ENCODE measurements at regions not wholly inside any gene's neighbourhood (a gene's known extent, or its start where the extent isn't known, plus 50 kb on each side); places are given as distances from the start of the nearest gene placed in this dataset.

DNA sequence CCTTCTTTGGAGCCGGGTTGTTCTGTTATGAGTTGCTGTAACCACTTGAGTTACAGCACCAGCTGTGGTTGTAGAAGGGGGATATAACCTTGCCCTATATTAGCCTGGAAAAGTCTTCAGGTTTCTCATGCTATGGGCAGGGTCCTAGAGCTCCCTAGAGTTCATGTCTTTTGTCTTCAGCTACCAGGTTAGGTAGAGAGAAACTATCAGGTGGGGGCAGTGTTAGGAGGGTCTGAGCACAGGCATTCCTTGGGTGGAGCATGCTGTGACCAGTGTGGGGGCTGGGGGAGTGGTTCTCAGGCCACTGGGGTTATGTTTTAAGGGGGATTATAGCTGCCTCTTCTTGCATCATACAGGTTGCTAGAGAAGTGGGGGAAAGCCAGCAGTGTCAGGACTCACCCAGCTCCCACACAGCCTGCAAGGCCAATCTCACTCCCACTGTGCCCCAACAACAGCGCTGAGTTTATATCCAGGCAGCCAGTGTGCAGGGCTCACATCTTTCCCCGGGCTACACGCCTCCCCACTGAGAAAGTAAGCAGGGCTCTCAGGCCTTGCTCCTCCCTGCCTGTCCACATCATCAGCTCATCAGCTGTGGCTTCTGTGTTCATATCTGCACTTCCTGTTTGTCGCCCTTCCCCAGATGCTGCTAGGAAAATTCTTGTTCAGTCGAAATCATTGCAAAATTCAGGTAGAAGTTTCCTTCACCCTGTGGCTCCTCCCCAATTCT is 133.8 kb upstream of the NRXN1 start:
- no peak for ATAC-seq (ENCODE audit: low FRiP score)

DNA sequence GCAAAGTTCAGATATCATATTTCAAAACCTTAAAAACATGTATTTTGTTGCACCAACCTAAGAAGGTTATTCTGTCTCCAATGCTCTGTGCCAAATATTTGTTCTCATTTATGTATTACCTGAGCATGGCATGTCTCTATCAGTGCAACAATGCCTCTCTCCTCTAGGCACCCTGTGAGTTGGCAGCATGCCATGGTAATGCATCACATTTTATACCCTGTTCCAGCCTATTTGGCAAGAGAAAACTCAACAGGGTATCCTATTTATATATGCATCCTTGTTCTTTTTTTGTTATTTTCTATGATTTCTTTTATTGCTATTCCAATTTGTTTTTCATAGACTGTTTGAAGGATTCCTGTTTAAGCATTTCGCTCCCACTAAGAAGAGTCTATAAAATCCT is 126.3 kb upstream of the NRXN1 start:
- ATAC-seq (ENCODE audit: low FRiP score), result no peak
- TF ChIP-seq, protein P1, sequence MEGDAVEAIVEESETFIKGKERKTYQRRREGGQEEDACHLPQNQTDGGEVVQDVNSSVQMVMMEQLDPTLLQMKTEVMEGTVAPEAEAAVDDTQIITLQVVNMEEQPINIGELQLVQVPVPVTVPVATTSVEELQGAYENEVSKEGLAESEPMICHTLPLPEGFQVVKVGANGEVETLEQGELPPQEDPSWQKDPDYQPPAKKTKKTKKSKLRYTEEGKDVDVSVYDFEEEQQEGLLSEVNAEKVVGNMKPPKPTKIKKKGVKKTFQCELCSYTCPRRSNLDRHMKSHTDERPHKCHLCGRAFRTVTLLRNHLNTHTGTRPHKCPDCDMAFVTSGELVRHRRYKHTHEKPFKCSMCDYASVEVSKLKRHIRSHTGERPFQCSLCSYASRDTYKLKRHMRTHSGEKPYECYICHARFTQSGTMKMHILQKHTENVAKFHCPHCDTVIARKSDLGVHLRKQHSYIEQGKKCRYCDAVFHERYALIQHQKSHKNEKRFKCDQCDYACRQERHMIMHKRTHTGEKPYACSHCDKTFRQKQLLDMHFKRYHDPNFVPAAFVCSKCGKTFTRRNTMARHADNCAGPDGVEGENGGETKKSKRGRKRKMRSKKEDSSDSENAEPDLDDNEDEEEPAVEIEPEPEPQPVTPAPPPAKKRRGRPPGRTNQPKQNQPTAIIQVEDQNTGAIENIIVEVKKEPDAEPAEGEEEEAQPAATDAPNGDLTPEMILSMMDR (IDR thresholded peaks at IDR 0.05), result no peak
- DNase-seq (ENCODE audit: low spot score), result no peak

More for the DNA sequence above, 133.8 kb upstream of the NRXN1 start:
- TF ChIP-seq, protein P1 (IDR thresholded peaks at IDR 0.05), result no peak
- no peak for DNase-seq (ENCODE audit: low spot score)

DNA sequence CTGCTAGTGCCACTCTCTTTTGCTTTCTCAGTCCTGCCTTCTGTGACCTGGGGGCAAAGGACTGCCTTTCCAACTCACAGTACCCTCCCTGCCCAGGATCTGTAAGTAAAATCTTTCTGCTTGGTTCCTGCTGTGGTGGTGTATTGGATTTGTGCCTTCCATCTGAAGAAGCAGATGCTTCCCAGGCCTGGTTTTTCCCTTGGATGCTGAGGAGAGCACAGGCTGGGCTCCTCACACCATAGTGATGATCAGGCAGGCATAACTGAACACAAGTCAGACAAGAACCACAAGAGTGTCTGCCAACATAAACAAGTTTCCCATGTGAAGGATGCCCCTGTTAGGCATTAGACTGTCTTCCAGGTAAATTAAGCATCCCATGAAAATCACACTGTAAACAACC is 121.3 kb upstream of the NRXN1 start:
- DNase-seq (ENCODE audit: low spot score) (no peak), ATAC-seq (ENCODE audit: low FRiP score) (no peak)
- TF ChIP-seq, protein P1 (IDR thresholded peaks at IDR 0.05), result no peak

DNA sequence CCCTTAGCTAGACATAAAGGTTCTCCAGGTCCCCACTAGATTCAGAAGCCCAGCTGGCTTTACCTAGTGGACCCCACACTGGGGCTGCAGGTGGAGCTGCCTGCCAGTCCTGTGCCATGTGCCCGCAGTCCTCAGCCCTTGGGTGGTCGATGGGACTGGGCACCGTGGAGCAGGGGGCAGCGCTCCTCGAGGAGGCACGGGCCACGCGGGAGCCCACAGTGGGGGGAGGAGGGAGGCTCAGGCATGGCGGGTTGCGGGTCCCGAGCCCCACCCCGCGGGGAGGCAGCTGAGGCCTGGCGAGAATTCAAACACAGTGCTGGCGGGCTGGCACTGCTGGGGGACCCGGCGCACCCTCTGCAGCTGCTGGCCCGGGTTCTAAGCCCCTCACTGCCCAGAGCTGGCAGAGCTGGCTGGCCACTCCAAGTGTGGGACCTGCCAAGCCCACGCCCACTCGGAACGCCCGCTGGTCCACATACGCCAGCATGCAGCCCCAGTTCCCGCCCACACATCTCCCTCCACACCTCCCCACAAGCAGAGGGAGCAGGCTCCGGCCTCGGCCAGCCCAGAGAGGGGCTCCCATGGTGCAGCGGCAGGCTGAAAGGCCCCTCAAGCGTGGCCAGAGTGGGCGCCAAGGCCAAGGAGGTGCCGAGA is 119.7 kb upstream of the NRXN1 start:
- ATAC-seq (ENCODE audit: low FRiP score) (no peak), DNase-seq (ENCODE audit: low spot score) (no peak)
- TF ChIP-seq, protein P1 (IDR thresholded peaks at IDR 0.05), result no peak

DNA sequence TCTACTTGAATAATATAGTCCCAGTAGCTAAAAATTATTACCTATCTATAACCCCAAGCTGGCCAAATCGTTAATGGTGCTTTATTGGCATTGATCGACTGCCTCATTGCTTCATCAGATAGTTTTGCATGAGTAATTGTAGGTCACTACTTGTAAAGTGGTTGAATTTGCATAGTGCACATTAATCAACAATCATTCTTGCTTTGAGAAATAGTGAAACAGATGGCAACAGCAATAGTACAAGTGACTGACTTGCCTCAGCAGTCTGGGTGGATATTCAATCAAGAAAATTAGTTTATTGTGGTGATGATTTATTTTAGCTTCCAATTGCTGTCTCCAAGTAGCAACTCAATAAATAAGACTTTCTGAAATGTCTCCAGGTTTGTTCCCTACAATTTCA is 117.8 kb upstream of the NRXN1 start:
- TF ChIP-seq, protein P1 (IDR thresholded peaks at IDR 0.05), result no peak
- DNase-seq (ENCODE audit: low spot score), result no peak
- ATAC-seq (ENCODE audit: low FRiP score), result no peak

DNA sequence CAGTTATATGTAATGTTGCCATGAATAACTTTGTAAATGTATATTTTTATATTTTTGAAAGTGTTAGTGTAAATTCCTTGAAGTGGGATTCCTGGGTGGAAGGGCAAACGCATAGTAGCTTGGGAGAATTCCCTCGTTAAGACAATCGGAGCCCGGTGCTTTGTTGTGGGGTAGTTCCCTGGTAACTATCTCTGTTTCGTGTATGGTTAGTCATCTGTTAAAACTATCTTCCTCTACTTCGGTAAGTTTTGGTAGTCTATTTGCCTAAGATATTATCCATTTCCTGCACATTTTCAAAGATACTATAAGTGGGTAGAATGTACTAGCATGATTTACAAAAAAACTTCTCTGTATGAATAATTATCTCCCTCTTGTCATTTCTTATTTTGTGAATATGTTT is 113.8 kb upstream of the NRXN1 start:
- TF ChIP-seq, protein P1 (IDR thresholded peaks at IDR 0.05), result no peak
- ATAC-seq (ENCODE audit: low FRiP score), result no peak
- DNase-seq (ENCODE audit: low spot score), result no peak

DNA sequence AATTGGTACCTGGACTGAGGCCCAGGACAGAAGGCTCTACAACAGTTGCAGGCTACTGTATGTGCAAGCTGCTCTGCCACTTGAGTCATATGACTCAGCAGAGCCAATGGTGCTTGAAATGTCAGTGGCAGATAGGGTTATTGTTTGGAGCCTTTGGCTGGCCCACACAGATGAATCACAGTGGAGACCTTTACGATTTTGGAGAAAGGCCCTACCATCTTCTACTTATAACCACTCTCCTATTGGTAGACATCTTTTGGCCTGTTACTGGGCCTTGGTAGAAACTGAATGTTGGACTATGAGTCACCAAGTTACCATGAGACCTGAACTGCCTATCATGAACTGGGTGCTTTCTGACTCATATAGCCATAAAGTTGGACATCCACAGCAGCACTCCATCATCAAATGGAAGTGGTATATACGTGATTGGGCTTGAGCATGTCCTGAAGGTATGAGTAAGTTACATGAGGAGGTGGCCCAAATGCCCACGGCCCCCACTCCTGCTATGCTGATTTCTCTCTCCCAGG is 88.9 kb upstream of the NRXN1 start:
- TF ChIP-seq, protein P1 (IDR thresholded peaks at IDR 0.05), result no peak
- ATAC-seq (ENCODE audit: low FRiP score) (no peak), DNase-seq (ENCODE audit: low spot score) (no peak)

All from omental fat pad (tissue), 3 donors.